H1 (cell line): ENCODE measurements at regions not wholly inside any gene's neighbourhood (a gene's known extent, or its start where the extent isn't known, plus 50 kb on each side); places are given as distances from the start of the nearest gene placed in this dataset.
A peak's percentile ranks its signal among the peaks of the same experiment; 100 is the strongest.

Source experiments
- RBBP5 ChIP-seq: IDR thresholded peaks from 2 replicates; pipeline ENCODE4 v1.7.1; 2012; ENCODE audit warnings: low read depth, mild to moderate bottlenecking, inconsistent platforms, low read length, moderate library complexity, borderline replicate concordance

DNA sequence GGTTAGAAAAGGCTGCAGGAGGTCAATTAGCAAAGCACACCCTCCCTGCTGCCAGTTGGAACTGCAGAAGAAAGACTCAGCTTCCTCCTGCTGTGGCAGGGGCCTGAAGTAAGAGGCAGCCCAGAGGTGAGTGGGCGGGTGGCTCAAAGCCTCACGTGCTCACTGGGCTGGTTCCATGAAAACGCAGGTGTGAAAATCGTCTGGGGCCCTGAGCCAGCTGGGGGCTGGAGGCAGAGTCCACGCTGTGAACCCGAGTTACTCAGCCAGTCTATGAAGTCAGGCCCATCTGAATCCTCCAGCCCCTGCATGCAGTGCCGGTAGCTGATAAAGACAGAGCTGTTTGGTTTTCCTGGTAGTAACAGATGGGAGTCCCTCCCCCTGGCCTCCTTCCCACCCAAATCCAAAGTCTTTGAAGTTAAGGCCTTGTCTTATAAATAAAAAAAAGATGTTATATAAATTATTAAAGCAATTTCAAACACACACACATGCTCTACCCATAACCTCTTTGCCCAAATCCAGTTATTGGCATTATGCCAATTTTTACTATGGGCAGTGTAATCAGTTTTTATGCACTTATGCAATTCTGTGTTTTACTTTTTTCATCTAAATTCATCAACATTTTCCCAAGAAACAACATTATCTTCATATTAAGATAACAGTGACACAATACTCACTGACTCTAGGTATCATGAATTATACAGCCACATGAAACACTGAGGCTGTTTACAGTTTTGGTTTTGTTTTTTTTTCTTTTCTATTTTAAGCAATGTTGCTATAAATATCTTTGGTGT lies 57.9 kb upstream of the PNMA1 start (continued):
- TF ChIP-seq RBBP5, result 0 out of 2 replicates have a peak, but pooled peaks have one; percentile 25
